ENCODE measurements at regions not wholly inside any gene's neighbourhood (a gene's known extent, or its start where the extent isn't known, plus 50 kb on each side); places are given as distances from the start of the nearest gene placed in this dataset.
"Not testable (repeated sequence)": the region's sequence is repeated elsewhere in the genome, so short reads cannot be mapped to it uniquely, and the experiment has no call there.

DNA sequence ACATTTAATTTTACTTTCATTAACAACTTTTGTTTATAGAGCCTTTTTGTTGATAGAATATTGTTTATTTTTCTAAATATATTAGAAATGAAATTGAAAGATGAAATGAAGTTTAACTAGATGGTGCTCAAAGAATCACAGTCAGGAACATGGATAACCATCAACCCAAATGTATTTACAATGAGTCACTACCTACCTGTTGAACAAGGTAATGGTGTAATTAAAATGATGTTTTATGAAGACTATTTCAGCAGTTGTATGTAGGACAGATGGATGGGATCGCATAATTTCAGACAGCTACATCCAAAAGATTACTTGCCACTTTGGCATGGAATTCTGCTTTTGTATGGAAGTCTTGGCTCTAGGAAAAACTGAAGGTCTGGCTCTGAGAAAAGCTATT, 403.6 kb upstream of the SLC10A2 start:
- TF ChIP-seq, protein P1, sequence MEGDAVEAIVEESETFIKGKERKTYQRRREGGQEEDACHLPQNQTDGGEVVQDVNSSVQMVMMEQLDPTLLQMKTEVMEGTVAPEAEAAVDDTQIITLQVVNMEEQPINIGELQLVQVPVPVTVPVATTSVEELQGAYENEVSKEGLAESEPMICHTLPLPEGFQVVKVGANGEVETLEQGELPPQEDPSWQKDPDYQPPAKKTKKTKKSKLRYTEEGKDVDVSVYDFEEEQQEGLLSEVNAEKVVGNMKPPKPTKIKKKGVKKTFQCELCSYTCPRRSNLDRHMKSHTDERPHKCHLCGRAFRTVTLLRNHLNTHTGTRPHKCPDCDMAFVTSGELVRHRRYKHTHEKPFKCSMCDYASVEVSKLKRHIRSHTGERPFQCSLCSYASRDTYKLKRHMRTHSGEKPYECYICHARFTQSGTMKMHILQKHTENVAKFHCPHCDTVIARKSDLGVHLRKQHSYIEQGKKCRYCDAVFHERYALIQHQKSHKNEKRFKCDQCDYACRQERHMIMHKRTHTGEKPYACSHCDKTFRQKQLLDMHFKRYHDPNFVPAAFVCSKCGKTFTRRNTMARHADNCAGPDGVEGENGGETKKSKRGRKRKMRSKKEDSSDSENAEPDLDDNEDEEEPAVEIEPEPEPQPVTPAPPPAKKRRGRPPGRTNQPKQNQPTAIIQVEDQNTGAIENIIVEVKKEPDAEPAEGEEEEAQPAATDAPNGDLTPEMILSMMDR (IDR thresholded peaks at IDR 0.05; ENCODE audit: low read depth, low read length): no peak
- in situ Hi-C loops (cut with HindIII; ENCODE audit: low sequenced_read_pairs): no loop called here
- H3K4me3 ChIP-seq (ENCODE audit: low read depth, low read length): no peak overlapping the region
- DNase-seq (ENCODE audit: low read depth, low spot score): no peak

DNA sequence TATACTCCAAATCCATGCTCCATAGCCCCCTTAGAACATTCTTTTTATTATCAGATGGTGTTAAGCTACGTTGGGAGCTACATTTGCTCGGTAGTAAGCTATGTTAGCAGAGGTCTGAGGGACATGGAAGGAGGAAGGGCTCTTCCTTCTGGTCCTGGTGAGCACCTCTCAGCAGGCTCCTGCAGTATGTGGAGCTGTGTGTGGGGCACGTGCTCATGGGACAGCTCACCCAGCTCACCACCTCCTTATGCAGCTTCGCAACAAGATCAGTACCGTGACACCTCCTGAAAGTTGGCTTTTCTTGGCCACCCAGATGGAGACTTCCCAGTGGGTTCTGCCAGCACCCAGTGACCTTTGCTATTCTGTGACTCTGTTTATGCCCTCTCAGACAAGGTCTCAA, 400.5 kb upstream of the SLC10A2 start:
- in situ Hi-C loops (cut with HindIII; ENCODE audit: low sequenced_read_pairs): no loop called here
- TF ChIP-seq, protein P1 (IDR thresholded peaks at IDR 0.05; ENCODE audit: low read depth, low read length): no peak

DNA sequence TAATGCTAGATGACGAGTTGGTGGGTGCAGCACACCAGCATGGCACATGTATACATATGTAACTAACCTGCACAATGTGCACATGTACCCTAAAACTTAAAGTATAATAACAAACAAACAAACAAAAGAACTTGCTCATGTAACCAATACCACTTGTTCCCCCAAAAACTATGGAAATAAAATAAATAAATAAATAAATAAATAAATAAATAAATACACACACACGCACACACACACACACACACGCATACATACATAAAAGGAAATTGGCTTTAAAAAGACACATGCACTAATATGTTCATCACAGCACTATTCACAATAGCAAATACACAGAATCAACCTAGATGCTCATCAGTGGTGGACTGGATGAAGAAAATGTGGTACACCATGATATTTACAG, 394.0 kb upstream of the SLC10A2 start:
- H3K4me3 ChIP-seq (ENCODE audit: low read depth, low read length); DNase-seq (ENCODE audit: low read depth, low spot score); in situ Hi-C loops (cut with HindIII; ENCODE audit: low sequenced_read_pairs): not testable (repeated sequence)

More for the DNA sequence above, 400.5 kb upstream of the SLC10A2 start:
- H3K4me3 ChIP-seq (ENCODE audit: low read depth, low read length): no peak overlapping the region
- DNase-seq (ENCODE audit: low read depth, low spot score): no peak

DNA sequence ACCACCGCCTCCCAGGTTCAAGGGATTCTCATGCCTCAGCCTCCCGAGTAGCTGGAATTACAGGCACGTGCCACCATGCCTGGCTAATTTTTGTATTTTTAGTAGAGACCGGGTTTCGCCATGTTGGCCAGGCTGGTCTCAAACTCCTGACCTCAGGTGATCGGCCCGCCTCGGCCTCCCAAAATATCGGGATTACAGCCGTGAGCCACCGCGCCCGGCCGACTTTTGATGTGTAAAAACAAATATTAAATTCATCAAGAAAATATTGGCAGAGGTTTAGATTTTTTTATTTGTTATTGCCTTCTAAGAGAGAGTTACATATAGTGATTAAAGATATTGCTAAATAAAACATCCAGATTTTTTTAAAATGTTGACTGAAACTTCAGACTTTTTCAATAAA, 390.8 kb upstream of the SLC10A2 start:
- in situ Hi-C loops (cut with HindIII; ENCODE audit: low sequenced_read_pairs); H3K4me3 ChIP-seq (ENCODE audit: low read depth, low read length); DNase-seq (ENCODE audit: low read depth, low spot score): not testable (repeated sequence)

DNA sequence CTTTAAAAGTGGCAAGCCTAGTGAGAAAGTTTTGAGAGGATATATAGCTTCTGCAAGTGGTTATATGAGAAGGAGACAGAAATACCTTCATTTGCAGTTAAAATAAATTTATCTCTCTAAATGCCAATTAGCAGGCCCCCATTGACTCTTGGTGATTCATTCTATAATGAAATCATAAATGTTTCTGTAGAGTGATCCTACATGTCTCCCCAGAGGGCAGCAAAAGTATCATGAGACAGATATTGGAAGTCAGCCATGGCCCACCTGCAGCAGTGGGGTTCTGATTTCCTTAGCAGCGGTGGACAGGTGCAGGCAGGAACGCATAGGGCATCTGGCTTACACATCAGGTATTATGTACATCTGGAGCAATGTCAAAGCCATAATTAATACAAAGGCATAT, 385.4 kb upstream of the SLC10A2 start:
- in situ Hi-C loops (cut with HindIII; ENCODE audit: low sequenced_read_pairs): no loop called here
- DNase-seq (ENCODE audit: low read depth, low spot score): no peak
- H3K4me3 ChIP-seq (ENCODE audit: low read depth, low read length): no peak overlapping the region
- TF ChIP-seq, protein P1 (IDR thresholded peaks at IDR 0.05; ENCODE audit: low read depth, low read length): no peak

DNA sequence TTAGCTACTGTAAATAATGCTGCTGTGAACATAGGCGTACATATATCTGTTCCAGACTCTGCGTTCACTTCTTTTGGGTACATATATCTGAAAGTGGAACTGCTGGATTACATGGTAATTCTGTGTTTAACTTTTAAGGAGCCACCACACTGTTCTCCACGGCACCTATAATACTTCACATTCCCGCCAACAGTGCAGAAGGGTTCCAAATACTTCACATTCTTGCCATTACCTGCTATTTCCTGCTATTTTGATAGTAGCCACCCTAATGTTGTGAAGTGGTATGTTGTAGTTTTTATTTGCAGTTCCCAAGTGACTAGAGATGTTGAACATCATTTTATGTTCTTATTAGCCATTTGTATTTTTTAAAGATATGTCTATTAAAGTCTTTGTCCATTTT, 377.4 kb upstream of the SLC10A2 start:
- in situ Hi-C loops (cut with HindIII; ENCODE audit: low sequenced_read_pairs): no loop called here
- no peak overlapping the region for H3K4me3 ChIP-seq (ENCODE audit: low read depth, low read length)
- DNase-seq (ENCODE audit: low read depth, low spot score): no peak

DNA sequence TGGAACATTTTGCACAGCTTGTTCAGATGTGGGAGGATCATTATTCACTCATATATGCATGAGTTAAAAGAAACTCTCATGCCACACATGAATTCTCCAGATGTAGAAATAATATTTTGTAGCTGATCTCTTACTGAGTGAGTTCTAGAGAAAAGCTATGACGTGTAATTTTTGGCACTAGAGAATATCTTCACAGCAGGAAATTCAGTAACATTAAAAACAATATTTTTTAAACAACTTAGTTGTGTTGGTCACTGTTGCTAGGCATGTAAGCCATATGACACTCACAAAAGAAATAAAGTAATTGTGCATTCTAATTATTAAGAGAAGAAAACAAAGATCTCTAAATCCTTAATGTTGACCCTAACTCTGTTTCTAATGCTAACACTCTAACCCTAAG, 371.4 kb upstream of the SLC10A2 start:
- in situ Hi-C loops (cut with HindIII; ENCODE audit: low sequenced_read_pairs): no loop called here
- H3K4me3 ChIP-seq (ENCODE audit: low read depth, low read length): no peak overlapping the region
- DNase-seq (ENCODE audit: low read depth, low spot score): peak; percentile 2
- TF ChIP-seq, protein P1 (IDR thresholded peaks at IDR 0.05; ENCODE audit: low read depth, low read length): no peak

More for the DNA sequence above, 377.4 kb upstream of the SLC10A2 start:
- TF ChIP-seq, protein P1 (IDR thresholded peaks at IDR 0.05; ENCODE audit: low read depth, low read length): no peak

DNA sequence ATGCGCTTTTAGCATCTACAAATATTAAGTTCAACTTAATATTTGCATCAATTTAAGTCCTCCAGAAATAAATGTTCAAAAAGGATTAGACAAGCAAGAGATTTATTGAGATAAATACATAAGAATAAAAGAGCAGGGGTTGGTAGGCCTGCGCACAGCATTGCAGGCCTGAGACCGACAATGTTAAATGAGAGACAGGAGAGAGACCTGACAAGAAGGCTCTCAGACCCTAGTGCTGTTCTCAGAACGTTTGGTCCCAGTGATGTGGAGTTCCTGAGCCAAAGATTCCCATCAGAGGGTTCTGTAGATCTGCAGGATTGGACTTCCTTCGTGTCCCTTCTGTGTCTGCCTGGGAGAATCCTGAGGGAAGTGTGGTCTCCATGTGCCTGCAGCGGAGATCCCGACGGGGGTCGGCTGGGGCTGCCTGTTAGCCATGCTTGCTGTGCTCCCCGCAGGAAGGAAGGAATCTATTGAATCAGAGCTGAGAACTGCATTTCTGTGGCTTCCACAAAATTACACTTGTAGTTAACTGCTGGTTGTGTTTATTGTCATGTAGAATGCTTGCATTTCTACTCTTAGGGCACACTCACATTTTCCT, 369.9 kb upstream of the SLC10A2 start:
- in situ Hi-C loops (cut with HindIII; ENCODE audit: low sequenced_read_pairs): no loop called here
- H3K4me3 ChIP-seq (ENCODE audit: low read depth, low read length): no peak overlapping the region
- TF ChIP-seq, protein P1 (IDR thresholded peaks at IDR 0.05; ENCODE audit: low read depth, low read length): no peak
- no peak for DNase-seq (ENCODE audit: low read depth, low spot score)

Measured in astrocyte of the spinal cord (primary cell).